Tibial artery (tissue), 4 donors: ENCODE measurements at regions not wholly inside any gene's neighbourhood (a gene's known extent, or its start where the extent isn't known, plus 50 kb on each side); places are given as distances from the start of the nearest gene placed in this dataset.
A peak's percentile ranks its signal among the peaks of the same experiment; 100 is the strongest.

Experiments used
- DNase-seq, 2 donors: peaks; one replicate each; pipeline ENCODE4 v3.0.0-alpha.2; 2019
- H3K27ac ChIP-seq, 2 donors: fragments of 200-600 bp; sonication (generic) in 1 of 2; 1 replicate in 1 of 2; 2 replicates in 1 of 2; pipeline ENCODE4 v1.5.1; 2018 to 2019; ENCODE audit warnings: mild to moderate bottlenecking in 1 of 2
- H3K27me3 ChIP-seq, 2 donors: fragments of 200-600 bp; sonication (generic) in 1 of 2; one replicate each; pipeline versions ENCODE4 v1.5.1 to v1.6.0; 2016 to 2019
- H3K36me3 ChIP-seq, 3 donors: fragments of 200-600 bp; sonication (generic) in 2 of 3; one replicate each; pipeline ENCODE4 v1.5.1; 2016 to 2019; ENCODE audit warnings: mild to moderate bottlenecking in 2 of 3
- H3K4me1 ChIP-seq, 4 donors: fragments of 200-600 bp; sonication (generic) in 2 of 4; 1 replicate in 3 of 4; 2 replicates in 1 of 4; pipeline ENCODE4 v1.5.1; 2016 to 2019
- H3K4me3 ChIP-seq, 2 donors: fragments of 200-600 bp; sonication (generic) in 1 of 2; 1 replicate in 1 of 2; 2 replicates in 1 of 2; pipeline ENCODE4 v1.5.1; 2018 to 2019; ENCODE audit warnings: mild to moderate bottlenecking in 2 of 2
- H3K9me3 ChIP-seq, 3 donors: fragments of 200-600 bp; sonication (generic) in 1 of 3; one replicate each; pipeline ENCODE4 v1.5.1; 2016 to 2019
- CTCF ChIP-seq, 2 experiments: fragments of 200-600 bp in 1 of 2; fragments of 450-650 bp in 1 of 2; IDR thresholded peaks; one replicate each; pipeline ENCODE4 v1.5.1; 2017 to 2019; ENCODE audit warnings: antibody characterized with exemption in 2 of 2, mild to moderate bottlenecking in 1 of 2, moderate library complexity in 1 of 2
- intact Hi-C: fragments of 100-400 bp; cut with DNase I; formaldehyde crosslinking; loops from one replicate; pipeline ENCODE4 v1.15.0; 2023; ENCODE audit warnings: low total_unique reads

- peak; percentile 60 to 83 for DNase-seq
- H3K27ac ChIP-seq = peak overlapping the region; percentile 43 to 72
- H3K4me1 ChIP-seq = peaks cover 0 to 30% (median 13%) of the 10 kb centered on the region in 4 donors
- H3K9me3 ChIP-seq = no peaks in the 10 kb centered on the region
- intact Hi-C loops = no loop called here
- TF ChIP-seq CTCF (IDR thresholded peaks at IDR 0.05) = no peak
- no peak overlapping the region for H3K4me3 ChIP-seq
- no peaks in the 10 kb centered on the region for H3K27me3 ChIP-seq
- H3K36me3 ChIP-seq = no peaks in the 10 kb centered on the region
Measured at GRCh38 chr9:81499021-81499454, 190.3 kb downstream of the TLE1 start.

- TF ChIP-seq CTCF (IDR thresholded peaks at IDR 0.05) = no peak
- peaks cover 0 to 31% (median 13%) of the 10 kb centered on the region in 4 donors for H3K4me1 ChIP-seq
- H3K9me3 ChIP-seq = no peaks in the 10 kb centered on the region
- intact Hi-C loops = no loop called here
- H3K27me3 ChIP-seq = no peaks in the 10 kb centered on the region
- H3K4me3 ChIP-seq = no peak overlapping the region
- peak overlapping the region; percentile 43 to 72 for H3K27ac ChIP-seq
- DNase-seq = no peak
- no peaks in the 10 kb centered on the region for H3K36me3 ChIP-seq
Measured at GRCh38 chr9:81498576-81498975, 190.8 kb downstream of the TLE1 start.

DNA sequence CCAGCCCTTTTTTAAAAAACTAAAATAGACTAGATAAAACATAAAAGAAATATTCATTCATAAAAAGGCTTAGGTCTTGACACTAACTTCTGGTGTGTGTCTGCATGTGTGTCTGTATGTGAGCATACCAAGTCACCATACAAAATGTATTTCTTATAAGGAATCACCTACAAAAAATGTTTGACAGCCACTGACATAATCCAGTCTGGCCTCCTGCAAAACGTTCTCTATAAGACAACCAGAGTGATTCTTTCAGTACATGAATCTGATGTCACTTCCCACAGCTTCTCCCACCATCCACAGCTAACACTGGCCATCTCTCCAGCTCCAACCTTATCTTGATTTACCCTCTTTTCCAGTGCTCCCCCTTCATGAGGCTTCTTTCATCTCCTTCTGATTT lies 192.3 kb downstream of the TLE1 start:
- H3K27ac ChIP-seq = no peak overlapping the region
- no peaks in the 10 kb centered on the region for H3K9me3 ChIP-seq
- H3K4me1 ChIP-seq = peaks cover 0 to 43% (median 13%) of the 10 kb centered on the region in 4 donors
- no peak for DNase-seq
- TF ChIP-seq CTCF (IDR thresholded peaks at IDR 0.05) = no peak
- H3K36me3 ChIP-seq = no peaks in the 10 kb centered on the region
- no peak overlapping the region for H3K4me3 ChIP-seq
- H3K27me3 ChIP-seq = no peaks in the 10 kb centered on the region
- intact Hi-C loops = no loop called here

DNA sequence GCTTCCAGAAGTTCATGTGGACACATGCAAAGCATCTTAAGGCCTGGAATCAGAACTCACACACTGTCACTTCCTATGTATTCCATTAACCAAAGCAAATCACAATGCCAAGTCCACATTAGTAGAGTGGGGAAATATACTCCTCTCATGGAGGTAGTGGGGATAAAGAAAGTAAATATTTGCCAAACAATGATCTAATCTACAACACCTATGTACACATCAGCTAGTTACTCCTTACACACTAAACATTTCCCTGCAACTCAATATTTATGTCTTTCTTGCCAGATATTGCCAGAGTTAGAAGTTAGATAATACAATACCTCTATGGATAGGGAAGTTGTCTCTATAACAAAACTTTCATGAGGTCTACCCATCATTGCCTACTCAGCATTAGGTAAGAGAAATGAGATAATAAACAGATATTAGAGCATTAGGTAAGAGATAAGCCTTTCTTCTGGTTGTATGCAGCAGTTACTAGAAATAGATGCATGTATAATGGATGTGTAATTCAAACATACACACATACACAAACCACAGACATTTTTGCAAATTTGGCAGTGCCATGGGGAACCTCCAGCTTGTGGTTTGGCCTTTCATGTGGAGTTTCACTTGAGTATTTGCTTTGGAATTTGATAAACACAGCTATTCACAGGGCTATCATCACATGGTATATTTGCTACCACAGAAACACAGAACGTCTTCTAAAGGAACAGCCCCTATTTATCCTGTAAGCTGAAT lies 196.5 kb downstream of the TLE1 start:
- Histone ChIP-seq H3K9me3 (no peaks in the 10 kb centered on the region), H3K27me3 (no peaks in the 10 kb centered on the region), H3K4me1 (peaks cover 0 to 31% (median 4%) of the 10 kb centered on the region in 4 donors), H3K4me3 (no peak overlapping the region), H3K36me3 (no peaks in the 10 kb centered on the region), H3K27ac (no peak overlapping the region)
- intact Hi-C loops = no loop called here
- no peak for TF ChIP-seq CTCF (IDR thresholded peaks at IDR 0.05)
- DNase-seq = no peak

- DNase-seq = no peak
- intact Hi-C loops = no loop called here
Measured at GRCh38 chr9:81490605-81491331, 198.6 kb downstream of the TLE1 start.

More at GRCh38 chr9:81490605-81491331, 198.6 kb downstream of the TLE1 start:
- H3K4me1 ChIP-seq = peaks cover 0 to 28% (median 4%) of the 10 kb centered on the region in 4 donors
- TF ChIP-seq CTCF (IDR thresholded peaks at IDR 0.05) = no peak
- H3K36me3 ChIP-seq = no peaks in the 10 kb centered on the region
- H3K27ac ChIP-seq = peak overlapping the region in 1 of 2 donors; percentile 7
- no peak overlapping the region for H3K4me3 ChIP-seq
- H3K9me3 ChIP-seq = no peaks in the 10 kb centered on the region
- no peaks in the 10 kb centered on the region for H3K27me3 ChIP-seq
